ENCODE measurements at regions not wholly inside any gene's neighbourhood (a gene's known extent, or its start where the extent isn't known, plus 50 kb on each side); places are given as distances from the start of the nearest gene placed in this dataset.
"Not testable (repeated sequence)": the region's sequence is repeated elsewhere in the genome, so short reads cannot be mapped to it uniquely, and the experiment has no call there.

GRCh38 chr15:79492065-79492464 is 59.9 kb downstream of the MINAR1 start:
- DNase-seq, result no peak

GRCh38 chr15:79494384-79494909 is 62.3 kb downstream of the MINAR1 start:
- no peak for DNase-seq

- no peak for DNase-seq
These were observed 63.0 kb downstream of the MINAR1 start for GRCh38 chr15:79494963-79495755.

- DNase-seq, result no peak
These were observed 63.6 kb downstream of the MINAR1 start for GRCh38 chr15:79495775-79496174.

GRCh38 chr15:79496838-79497237 is 64.7 kb downstream of the MINAR1 start:
- DNase-seq, result no peak

- no peak for DNase-seq
These were observed 69.0 kb downstream of the MINAR1 start for GRCh38 chr15:79501086-79501485.

GRCh38 chr15:79505956-79506355 is 73.8 kb downstream of the MINAR1 start:
- DNase-seq, result no peak

- DNase-seq, result not testable (repeated sequence)
These were observed 80.7 kb downstream of the MINAR1 start for GRCh38 chr15:79512844-79513243.

GRCh38 chr15:79513417-79513816 is 81.3 kb downstream of the MINAR1 start:
- no peak for DNase-seq

GRCh38 chr15:79513940-79514339 is 81.8 kb downstream of the MINAR1 start:
- DNase-seq, result no peak

- DNase-seq, result no peak
These were observed 83.3 kb downstream of the MINAR1 start for GRCh38 chr15:79515300-79516027.

- DNase-seq, result no peak
These were observed 84.0 kb downstream of the MINAR1 start for GRCh38 chr15:79516155-79516554.

- no peak for DNase-seq
These were observed 84.5 kb downstream of the MINAR1 start for GRCh38 chr15:79516646-79517045.

- no peak for DNase-seq
These were observed 87.5 kb downstream of the MINAR1 start for GRCh38 chr15:79519628-79520027.

- DNase-seq, result no peak
These were observed 88.5 kb downstream of the MINAR1 start for GRCh38 chr15:79520654-79521053.

- DNase-seq, result no peak
These were observed 90.5 kb downstream of the MINAR1 start for GRCh38 chr15:79522656-79523055.

GRCh38 chr15:79523266-79523665 is 91.1 kb downstream of the MINAR1 start:
- DNase-seq, result no peak

GRCh38 chr15:79524531-79524930 is 92.4 kb downstream of the MINAR1 start:
- DNase-seq, result no peak

- DNase-seq, result no peak
These were observed 94.2 kb downstream of the MINAR1 start for GRCh38 chr15:79526376-79526775.

GRCh38 chr15:79527821-79528220 is 95.7 kb downstream of the MINAR1 start:
- DNase-seq, result no peak

GRCh38 chr15:79529157-79529785 is 97.1 kb downstream of the MINAR1 start:
- DNase-seq, result no peak

GRCh38 chr15:79535536-79535935 is 103.4 kb downstream of the MINAR1 start:
- DNase-seq, result no peak

GRCh38 chr15:79538527-79538926 is 106.4 kb downstream of the MINAR1 start:
- no peak for DNase-seq

- no peak for DNase-seq
These were observed 107.3 kb downstream of the MINAR1 start for GRCh38 chr15:79539401-79539800.
